AG09309 (cell line): ENCODE measurements at regions not wholly inside any gene's neighbourhood (a gene's known extent, or its start where the extent isn't known, plus 50 kb on each side); places are given as distances from the start of the nearest gene placed in this dataset.

Experiments
- DNase-seq: peaks from one replicate; pipeline ENCODE4 v3.0.0-alpha.2; 2010; ENCODE audit warnings: low read depth
- H3K4me3 ChIP-seq: 2 replicates; pipeline ENCODE4 v1.5.1; 2011; ENCODE audit warnings: mild to moderate bottlenecking, low read depth, low read length, moderate library complexity; ENCODE audit not compliant: control insufficient read depth
- CTCF ChIP-seq: IDR thresholded peaks from 2 replicates; pipeline ENCODE4 v1.5.1; 2011; ENCODE audit warnings: mild to moderate bottlenecking, low read depth, low read length, inconsistent platforms; ENCODE audit not compliant: insufficient read depth, control insufficient read depth; ENCODE audit errors: missing control alignments

- H3K4me3 ChIP-seq, result no peak overlapping the region
- DNase-seq, result no peak
- TF ChIP-seq CTCF, result no peak
These were observed 71.9 kb upstream of the KRR1 start for GRCh38 chr12:75583355-75583754.

GRCh38 chr12:75581515-75581914 is 70.1 kb upstream of the KRR1 start:
- no peak overlapping the region for H3K4me3 ChIP-seq
- DNase-seq, result no peak
- no peak for TF ChIP-seq CTCF

- DNase-seq, result no peak
- TF ChIP-seq CTCF, result no peak
These were observed 68.1 kb upstream of the KRR1 start for GRCh38 chr12:75579552-75579951.

GRCh38 chr12:75578546-75578945 is 67.1 kb upstream of the KRR1 start:
- DNase-seq, result no peak
- H3K4me3 ChIP-seq, result no peak overlapping the region
- no peak for TF ChIP-seq CTCF

More at GRCh38 chr12:75579552-75579951, 68.1 kb upstream of the KRR1 start:
- H3K4me3 ChIP-seq, result no peak overlapping the region

- no peak for TF ChIP-seq CTCF
- no peak overlapping the region for H3K4me3 ChIP-seq
- no peak for DNase-seq
These were observed 66.4 kb upstream of the KRR1 start for GRCh38 chr12:75577812-75578211.

GRCh38 chr12:75571656-75572205 is 60.3 kb upstream of the KRR1 start:
- no peak for TF ChIP-seq CTCF
- DNase-seq, result no peak
- no peak overlapping the region for H3K4me3 ChIP-seq

- no peak overlapping the region for H3K4me3 ChIP-seq
- TF ChIP-seq CTCF, result no peak
- DNase-seq, result no peak
These were observed 59.8 kb upstream of the KRR1 start for GRCh38 chr12:75571204-75571603.
